ENCODE measurements at regions not wholly inside any gene's neighbourhood (a gene's known extent, or its start where the extent isn't known, plus 50 kb on each side); places are given as distances from the start of the nearest gene placed in this dataset.

- POLR2A ChIA-PET (ENCODE audit: low non-redundant PET) = no interaction called here
- CTCF ChIA-PET = interaction anchor here (0.7 kb wide), 1 partner anchor 257 kb away, joined by 4 read pairs; no protein-coding TSS in a partner anchor
- DNase-seq (ENCODE audit: low spot score) = no peak
- H3K27ac ChIP-seq = no peak overlapping the region
- TF ChIP-seq, protein P1, sequence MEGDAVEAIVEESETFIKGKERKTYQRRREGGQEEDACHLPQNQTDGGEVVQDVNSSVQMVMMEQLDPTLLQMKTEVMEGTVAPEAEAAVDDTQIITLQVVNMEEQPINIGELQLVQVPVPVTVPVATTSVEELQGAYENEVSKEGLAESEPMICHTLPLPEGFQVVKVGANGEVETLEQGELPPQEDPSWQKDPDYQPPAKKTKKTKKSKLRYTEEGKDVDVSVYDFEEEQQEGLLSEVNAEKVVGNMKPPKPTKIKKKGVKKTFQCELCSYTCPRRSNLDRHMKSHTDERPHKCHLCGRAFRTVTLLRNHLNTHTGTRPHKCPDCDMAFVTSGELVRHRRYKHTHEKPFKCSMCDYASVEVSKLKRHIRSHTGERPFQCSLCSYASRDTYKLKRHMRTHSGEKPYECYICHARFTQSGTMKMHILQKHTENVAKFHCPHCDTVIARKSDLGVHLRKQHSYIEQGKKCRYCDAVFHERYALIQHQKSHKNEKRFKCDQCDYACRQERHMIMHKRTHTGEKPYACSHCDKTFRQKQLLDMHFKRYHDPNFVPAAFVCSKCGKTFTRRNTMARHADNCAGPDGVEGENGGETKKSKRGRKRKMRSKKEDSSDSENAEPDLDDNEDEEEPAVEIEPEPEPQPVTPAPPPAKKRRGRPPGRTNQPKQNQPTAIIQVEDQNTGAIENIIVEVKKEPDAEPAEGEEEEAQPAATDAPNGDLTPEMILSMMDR (conservative IDR thresholded peaks at IDR 0.05; ENCODE audit: low read depth) = no peak
Observed at GRCh38 chr1:112040891-112041740, 51.6 kb upstream of the KCND3 start.

GRCh38 chr1:112043901-112044300 lies 54.4 kb upstream of the KCND3 start:
- H3K27ac ChIP-seq = no peak overlapping the region
- TF ChIP-seq, protein P1 (conservative IDR thresholded peaks at IDR 0.05; ENCODE audit: low read depth) = no peak
- POLR2A ChIA-PET (ENCODE audit: low non-redundant PET) = no interaction called here
- DNase-seq (ENCODE audit: low spot score) = no peak
- CTCF ChIA-PET = no interaction called here

DNA sequence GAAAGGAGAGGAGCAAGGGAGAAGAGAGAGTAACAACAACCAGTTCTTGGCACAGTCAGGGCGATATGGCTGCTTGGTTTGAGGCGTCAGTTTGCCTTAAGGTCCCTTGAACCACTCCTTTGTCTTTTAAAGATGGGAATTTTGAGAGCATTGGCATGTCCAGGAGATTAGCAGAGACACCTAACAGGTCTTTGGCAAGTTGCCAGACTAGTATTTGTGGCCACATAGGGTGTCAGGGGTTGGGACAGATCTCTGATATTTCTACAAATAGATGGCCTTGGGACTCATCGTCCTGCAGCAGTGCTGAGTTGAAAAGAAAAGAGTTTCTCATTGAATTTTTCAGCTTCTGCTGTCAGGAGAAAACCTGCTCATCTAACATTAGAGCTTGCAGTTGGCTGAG lies 55.3 kb upstream of the KCND3 start:
- DNase-seq (ENCODE audit: low spot score) = no peak
- no peak overlapping the region for H3K27ac ChIP-seq
- CTCF ChIA-PET = no interaction called here
- TF ChIP-seq, protein P1 (conservative IDR thresholded peaks at IDR 0.05; ENCODE audit: low read depth) = no peak
- POLR2A ChIA-PET (ENCODE audit: low non-redundant PET) = no interaction called here

- ChIA-PET POLR2A (ENCODE audit: low non-redundant PET) (no interaction called here), CTCF (interaction anchor here (0.6 kb wide), 1 partner anchor 27 kb away, joined by 3 read pairs; no protein-coding TSS in a partner anchor)
- TF ChIP-seq, protein P1 (conservative IDR thresholded peaks at IDR 0.05; ENCODE audit: low read depth) = no peak
- no peak for DNase-seq (ENCODE audit: low spot score)
- no peak overlapping the region for H3K27ac ChIP-seq
Observed at GRCh38 chr1:112046630-112047029, 57.2 kb upstream of the KCND3 start.

DNA sequence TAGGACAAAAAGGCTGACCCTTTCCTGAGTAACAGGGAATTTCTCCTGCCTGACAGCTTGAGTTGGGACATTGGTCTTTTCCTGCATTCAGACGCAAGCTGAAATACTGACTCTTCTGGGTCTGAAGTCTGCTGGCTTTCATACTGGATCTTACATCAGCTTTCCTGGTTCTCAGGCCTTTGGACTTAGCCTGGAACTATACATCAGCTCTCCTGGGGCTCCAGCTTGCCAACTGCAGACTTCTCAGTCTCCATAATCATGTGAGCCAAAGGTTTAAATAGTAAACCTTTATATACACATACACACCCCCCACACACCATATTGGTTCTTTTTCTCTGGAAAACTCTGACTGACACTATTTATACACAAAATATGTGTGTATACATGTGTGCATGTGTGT lies 59.0 kb upstream of the KCND3 start:
- CTCF ChIA-PET = interaction anchor here (0.6 to 0.8 kb wide), 2 partner anchors 66 to 1145 kb away, joined by 3 read pairs; no protein-coding TSS in a partner anchor
- no peak for DNase-seq (ENCODE audit: low spot score)
- POLR2A ChIA-PET (ENCODE audit: low non-redundant PET) = no interaction called here

GRCh38 chr1:112054510-112054909 lies 65.0 kb upstream of the KCND3 start:
- POLR2A ChIA-PET (ENCODE audit: low non-redundant PET) = no interaction called here
- H3K27ac ChIP-seq = no peak overlapping the region
- DNase-seq (ENCODE audit: low spot score) = no peak
- TF ChIP-seq, protein P1 (conservative IDR thresholded peaks at IDR 0.05; ENCODE audit: low read depth) = no peak
- CTCF ChIA-PET = no interaction called here

More for the DNA sequence above, 59.0 kb upstream of the KCND3 start:
- TF ChIP-seq, protein P1 (conservative IDR thresholded peaks at IDR 0.05; ENCODE audit: low read depth) = no peak
- H3K27ac ChIP-seq = no peak overlapping the region

Data from RWPE1 (cell line).